GM21576 (cell line): ENCODE measurements at regions not wholly inside any gene's neighbourhood (a gene's known extent, or its start where the extent isn't known, plus 50 kb on each side); places are given as distances from the start of the nearest gene placed in this dataset.
"Not testable (repeated sequence)": the region's sequence is repeated elsewhere in the genome, so short reads cannot be mapped to it uniquely, and the experiment has no call there.

Experiments
- ATAC-seq: cut with Tn5 transposase; IDR thresholded peaks from one replicate; pipeline ENCODE4 v1.9.1; 2021; ENCODE audit warnings: mild to moderate bottlenecking, moderate library complexity; ENCODE audit not compliant: unreplicated experiment

DNA sequence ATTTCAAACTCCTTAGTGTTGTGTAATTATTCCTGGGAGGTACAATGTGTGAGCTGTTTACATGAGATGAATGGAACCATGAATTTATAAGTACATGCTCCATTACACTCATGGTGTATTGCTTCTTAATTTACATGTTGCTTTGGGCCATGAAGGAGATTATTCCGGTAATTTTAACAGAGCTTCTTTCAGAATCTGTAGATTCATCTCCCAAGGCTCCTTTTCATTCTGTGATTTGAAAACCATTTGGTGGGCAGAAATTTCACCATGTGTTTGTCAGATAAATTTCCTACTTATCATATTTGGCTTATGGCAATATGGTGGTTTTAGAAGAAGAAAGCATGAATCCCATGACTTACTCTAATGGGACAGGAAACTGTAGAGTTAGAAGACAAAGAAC is 421.6 kb upstream of the EYS start:
- no peak for ATAC-seq

- ATAC-seq, result no peak
Observed at GRCh38 chr6:66128243-66128642, 421.2 kb upstream of the EYS start.

- ATAC-seq, result no peak
Observed at GRCh38 chr6:66127061-66127460, 420.0 kb upstream of the EYS start.

GRCh38 chr6:66126358-66126757 is 419.3 kb upstream of the EYS start:
- no peak for ATAC-seq

DNA sequence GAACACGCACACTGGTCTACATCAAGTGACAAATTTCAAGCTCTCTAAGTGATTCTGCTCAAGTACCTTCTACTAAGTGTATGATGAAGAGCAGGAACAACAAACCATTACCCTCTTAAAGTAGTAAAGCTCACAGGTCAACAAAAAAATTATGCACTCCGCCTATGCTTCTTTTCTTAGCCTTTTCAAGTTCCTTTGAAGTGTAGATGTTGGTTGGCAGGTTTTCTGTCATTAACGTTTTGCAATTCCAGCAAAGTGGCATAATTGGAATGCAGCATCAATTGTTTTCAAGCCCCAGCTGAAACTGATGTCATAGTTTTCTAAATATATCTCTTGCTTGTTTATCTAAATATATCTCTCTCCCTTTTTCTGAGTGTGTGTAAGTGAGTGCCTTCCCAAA is 396.9 kb upstream of the EYS start:
- ATAC-seq, result no peak

- no peak for ATAC-seq
Observed at GRCh38 chr6:66103354-66103753, 396.3 kb upstream of the EYS start.

- no peak for ATAC-seq
Observed at GRCh38 chr6:66096679-66097078, 389.7 kb upstream of the EYS start.

- no peak for ATAC-seq
Observed at GRCh38 chr6:66094615-66095014, 387.6 kb upstream of the EYS start.

DNA sequence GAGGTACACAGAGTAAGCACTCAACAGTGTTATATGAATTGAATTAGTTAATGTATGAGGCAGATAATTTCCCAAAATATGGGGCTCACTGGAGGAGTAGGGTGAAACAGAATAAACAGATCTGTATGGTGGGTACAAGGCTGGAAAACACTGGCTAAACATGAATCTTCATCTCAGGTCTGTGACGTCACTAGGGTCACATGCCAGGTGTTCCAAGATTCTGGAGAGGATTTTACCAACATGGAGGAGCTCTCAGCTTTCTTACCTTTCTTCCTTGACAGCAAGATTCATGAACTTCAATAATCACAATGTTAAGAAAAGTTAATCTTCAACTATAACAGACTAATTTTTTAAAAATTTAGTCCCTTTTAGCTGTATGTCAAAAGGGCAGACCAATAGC is 385.3 kb upstream of the EYS start:
- not testable (repeated sequence) for ATAC-seq

DNA sequence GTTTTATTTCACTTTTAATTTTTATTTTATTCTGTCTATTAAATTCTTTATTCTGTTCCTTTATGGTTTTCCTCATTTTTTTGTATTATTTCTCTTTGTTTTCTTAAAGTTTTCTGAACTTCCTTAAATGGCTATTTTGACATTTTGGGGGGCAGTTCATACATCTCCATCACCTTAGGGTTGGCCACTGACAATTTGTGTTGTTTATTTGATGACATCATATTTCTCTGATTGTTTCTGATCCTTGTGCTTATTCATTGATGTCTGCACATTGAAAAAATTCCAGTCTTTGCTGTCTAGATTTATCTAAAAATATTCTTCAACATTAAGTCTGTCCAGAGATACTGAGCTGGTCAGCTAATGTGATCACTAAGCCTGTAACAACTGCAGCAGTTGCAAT is 379.5 kb upstream of the EYS start:
- ATAC-seq, result no peak

DNA sequence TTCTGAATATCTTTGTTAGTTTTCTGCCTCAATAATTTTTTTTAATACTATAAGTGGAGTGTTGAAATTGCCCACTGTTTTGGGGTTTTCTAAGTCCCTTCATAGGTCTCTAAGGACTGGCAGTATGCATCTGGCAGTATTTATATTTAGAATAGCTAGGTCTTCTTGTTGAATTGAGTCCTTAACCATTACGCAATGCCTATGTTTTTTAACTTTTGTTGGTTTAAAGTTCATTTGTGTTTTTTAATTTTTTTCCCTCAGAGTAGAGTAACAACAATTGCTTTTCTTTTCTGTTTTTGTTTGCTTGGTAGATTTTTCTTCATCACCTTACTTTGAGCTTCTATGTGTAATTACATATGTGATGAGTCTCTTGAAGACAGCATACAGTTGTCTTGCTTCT is 375.9 kb upstream of the EYS start:
- ATAC-seq, result no peak

DNA sequence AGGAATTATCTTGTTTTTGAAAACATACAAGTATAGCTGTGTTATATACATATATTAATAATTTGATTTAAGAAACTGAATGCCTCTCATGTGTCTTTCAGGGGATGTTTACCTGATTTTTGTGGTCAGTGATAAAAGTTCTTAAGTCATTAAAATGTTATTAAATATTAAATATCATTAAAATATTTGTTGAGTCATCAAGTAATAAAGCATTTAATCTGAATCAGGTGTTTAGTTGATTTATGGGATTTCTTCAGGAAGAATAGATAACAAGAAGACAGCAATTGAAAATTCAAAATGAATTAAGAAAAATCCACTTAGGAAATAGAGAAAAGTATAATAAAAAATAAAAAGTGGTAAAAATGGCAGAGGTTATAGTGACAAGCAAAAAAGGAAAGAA is 361.9 kb upstream of the EYS start:
- no peak for ATAC-seq

DNA sequence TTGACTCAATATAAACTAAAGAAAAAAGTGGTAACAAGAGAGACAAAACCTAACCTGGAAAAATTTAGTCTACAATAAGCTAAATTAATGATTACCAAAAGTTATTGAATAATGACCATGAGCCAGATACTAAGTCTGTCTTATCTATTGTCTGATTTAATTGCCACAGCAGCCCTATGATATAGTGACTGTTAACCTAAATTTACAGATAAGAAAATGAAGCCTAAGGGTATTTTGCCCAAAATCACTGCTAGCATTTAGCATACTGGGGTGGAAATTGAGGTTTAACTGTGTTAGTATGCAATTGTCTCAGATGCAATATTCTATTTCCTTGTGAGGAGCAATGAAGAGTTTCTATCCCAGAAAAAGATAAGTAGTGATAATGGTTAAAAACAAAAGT is 361.0 kb upstream of the EYS start:
- no peak for ATAC-seq

GRCh38 chr6:66065313-66065712 is 358.3 kb upstream of the EYS start:
- ATAC-seq, result no peak

GRCh38 chr6:66057034-66057433 is 350.0 kb upstream of the EYS start:
- no peak for ATAC-seq

DNA sequence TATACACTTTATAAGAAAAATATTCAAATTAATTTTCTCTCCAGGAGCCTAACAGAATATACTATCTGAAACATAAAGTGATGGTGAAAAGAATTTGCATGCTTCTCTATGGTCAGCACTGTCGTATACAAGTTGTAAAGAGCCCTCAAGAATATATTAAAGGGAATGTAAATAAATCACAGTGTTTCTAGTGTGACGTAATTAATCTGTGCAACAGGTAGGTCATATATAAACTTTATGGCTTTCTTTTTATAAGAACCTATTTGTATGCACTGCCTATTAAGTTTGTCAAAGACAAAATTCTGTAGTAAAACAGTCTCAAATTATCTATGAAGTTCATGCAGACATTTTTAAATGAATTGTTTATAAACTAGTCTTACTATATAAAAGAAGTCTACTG is 347.9 kb upstream of the EYS start:
- ATAC-seq, result no peak

DNA sequence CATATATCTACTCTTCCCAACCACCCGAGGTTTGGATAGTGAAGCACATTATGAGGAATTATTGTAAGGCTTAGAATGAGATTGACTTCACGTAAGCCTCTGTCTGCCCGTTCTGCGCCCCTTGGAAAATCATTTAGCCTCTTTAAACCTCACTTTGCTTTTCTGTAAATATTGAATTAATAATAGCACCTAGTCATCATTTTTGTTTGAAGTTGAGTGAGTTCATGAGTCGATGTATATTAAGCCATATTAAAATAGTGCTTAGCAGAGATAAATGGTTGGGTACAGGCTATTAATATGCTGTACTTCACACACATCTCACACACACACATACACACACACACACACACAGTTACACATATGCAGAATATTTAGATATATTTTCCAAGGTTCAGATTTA is 344.8 kb upstream of the EYS start:
- ATAC-seq, result no peak

GRCh38 chr6:66048684-66049474 is 341.9 kb upstream of the EYS start:
- no peak for ATAC-seq

DNA sequence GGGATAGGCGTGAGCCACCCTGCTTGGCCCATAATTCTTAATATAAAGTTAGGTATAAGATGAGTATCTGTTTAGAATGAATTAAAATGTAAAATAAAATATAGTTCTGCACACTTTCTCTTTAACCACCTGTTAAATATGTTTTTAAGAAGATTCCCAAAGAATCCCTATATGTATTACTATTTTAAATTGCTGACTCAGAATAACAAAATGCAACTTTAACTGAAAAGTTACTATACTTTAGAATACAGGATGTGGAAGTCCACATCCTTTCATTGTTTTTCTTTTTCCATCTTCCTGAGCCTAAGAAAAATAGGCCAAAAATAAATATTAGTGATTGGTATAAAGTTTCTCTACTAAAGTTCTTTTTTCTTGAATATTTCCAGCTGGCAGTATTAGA is 325.6 kb upstream of the EYS start:
- no peak for ATAC-seq

DNA sequence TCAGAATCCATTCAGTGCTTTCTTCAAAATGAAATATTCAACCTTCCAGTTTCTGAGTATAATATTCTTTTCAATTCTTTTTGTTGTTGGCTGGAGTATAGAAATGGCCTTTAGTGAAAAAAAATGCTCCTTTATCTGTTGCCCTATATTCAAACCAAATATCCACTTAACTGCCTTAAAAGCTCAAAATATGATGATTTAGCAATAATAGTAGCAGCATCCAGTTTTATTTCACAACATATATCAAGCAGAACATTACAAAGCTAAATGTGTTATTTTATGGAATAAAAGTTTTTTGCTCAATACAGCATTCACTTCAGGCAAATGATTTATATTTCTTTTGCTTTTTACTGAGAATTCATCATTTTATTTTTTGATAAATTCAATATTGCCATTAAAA is 322.4 kb upstream of the EYS start:
- no peak for ATAC-seq

GRCh38 chr6:65999288-65999791 is 292.3 kb upstream of the EYS start:
- ATAC-seq, result no peak

- ATAC-seq, result no peak
Observed at GRCh38 chr6:65998544-65998943, 291.5 kb upstream of the EYS start.

GRCh38 chr6:65997539-65997938 is 290.5 kb upstream of the EYS start:
- no peak for ATAC-seq
